ENCODE measurements at regions not wholly inside any gene's neighbourhood (a gene's known extent, or its start where the extent isn't known, plus 50 kb on each side); places are given as distances from the start of the nearest gene placed in this dataset.

- Histone ChIP-seq H3K9me3 (no peaks in the 10 kb centered on the region), H3K27me3 (no peaks in the 10 kb centered on the region), H3K4me1 (peaks cover 14% of the 10 kb centered on the region), H3K27ac (no peak overlapping the region), H3K36me3 (no peaks in the 10 kb centered on the region), H3K4me3 (no peak overlapping the region)
- TF ChIP-seq EP300 (IDR thresholded peaks at IDR 0.05) (no peak), POLR2A (IDR thresholded peaks at IDR 0.05) (no peak), POLR2AphosphoS5 (IDR thresholded peaks at IDR 0.05) (no peak)
- TF ChIP-seq, protein P1, sequence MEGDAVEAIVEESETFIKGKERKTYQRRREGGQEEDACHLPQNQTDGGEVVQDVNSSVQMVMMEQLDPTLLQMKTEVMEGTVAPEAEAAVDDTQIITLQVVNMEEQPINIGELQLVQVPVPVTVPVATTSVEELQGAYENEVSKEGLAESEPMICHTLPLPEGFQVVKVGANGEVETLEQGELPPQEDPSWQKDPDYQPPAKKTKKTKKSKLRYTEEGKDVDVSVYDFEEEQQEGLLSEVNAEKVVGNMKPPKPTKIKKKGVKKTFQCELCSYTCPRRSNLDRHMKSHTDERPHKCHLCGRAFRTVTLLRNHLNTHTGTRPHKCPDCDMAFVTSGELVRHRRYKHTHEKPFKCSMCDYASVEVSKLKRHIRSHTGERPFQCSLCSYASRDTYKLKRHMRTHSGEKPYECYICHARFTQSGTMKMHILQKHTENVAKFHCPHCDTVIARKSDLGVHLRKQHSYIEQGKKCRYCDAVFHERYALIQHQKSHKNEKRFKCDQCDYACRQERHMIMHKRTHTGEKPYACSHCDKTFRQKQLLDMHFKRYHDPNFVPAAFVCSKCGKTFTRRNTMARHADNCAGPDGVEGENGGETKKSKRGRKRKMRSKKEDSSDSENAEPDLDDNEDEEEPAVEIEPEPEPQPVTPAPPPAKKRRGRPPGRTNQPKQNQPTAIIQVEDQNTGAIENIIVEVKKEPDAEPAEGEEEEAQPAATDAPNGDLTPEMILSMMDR (IDR thresholded peaks at IDR 0.05), result no peak
- DNase-seq (ENCODE audit: low spot score in 2 of 2), result no peak
- WGBS, result 37% methylated on average over 8 of the region's 8 CpGs
These were observed 297.4 kb upstream of the ZNF608 start for GRCh38 chr5:125043781-125044391.

GRCh38 chr5:125044491-125045282 lies 298.2 kb upstream of the ZNF608 start:
- no peak for DNase-seq (ENCODE audit: low spot score in 2 of 2)
- Histone ChIP-seq H3K27me3 (no peaks in the 10 kb centered on the region), H3K4me1 (peaks cover 14% of the 10 kb centered on the region), H3K4me3 (no peak overlapping the region), H3K9me3 (no peaks in the 10 kb centered on the region), H3K36me3 (no peaks in the 10 kb centered on the region), H3K27ac (no peak overlapping the region)
- TF ChIP-seq EP300 (IDR thresholded peaks at IDR 0.05) (no peak), POLR2AphosphoS5 (IDR thresholded peaks at IDR 0.05) (no peak)
- 86% methylated on average over 8 of the region's 8 CpGs for WGBS

DNA sequence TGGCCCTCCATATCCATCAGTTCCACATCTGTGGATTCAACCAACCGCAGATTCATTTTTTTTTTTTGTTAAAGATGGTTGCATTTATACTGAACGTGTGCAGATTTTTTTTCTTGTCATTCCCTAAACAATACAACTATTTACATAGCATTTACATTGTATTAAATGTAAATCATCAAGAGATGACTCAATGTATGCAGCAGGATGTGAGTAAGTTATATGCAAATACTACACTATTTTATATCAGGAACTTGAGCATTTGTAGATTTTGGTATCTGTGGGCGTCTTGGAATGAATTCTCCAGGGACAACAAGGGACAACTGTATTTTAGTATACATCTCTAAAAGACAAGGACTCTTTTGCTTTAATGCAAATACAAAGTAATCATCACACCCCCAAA lies 299.2 kb upstream of the ZNF608 start:
- TF ChIP-seq, protein P1 (IDR thresholded peaks at IDR 0.05), result no peak
- no peak for TF ChIP-seq POLR2A (IDR thresholded peaks at IDR 0.05)
- TF ChIP-seq POLR2AphosphoS5 (IDR thresholded peaks at IDR 0.05), result no peak
- TF ChIP-seq EP300 (IDR thresholded peaks at IDR 0.05), result no peak
- Histone ChIP-seq H3K36me3 (no peaks in the 10 kb centered on the region), H3K27me3 (no peaks in the 10 kb centered on the region), H3K4me1 (peaks cover 14% of the 10 kb centered on the region), H3K27ac (no peak overlapping the region), H3K9me3 (no peaks in the 10 kb centered on the region), H3K4me3 (no peak overlapping the region)
- no peak for DNase-seq (ENCODE audit: low spot score in 2 of 2)
- 86% methylated on average over 3 of the region's 3 CpGs for WGBS

GRCh38 chr5:125046838-125047237 lies 300.4 kb upstream of the ZNF608 start:
- Histone ChIP-seq H3K4me3 (no peak overlapping the region), H3K27ac (no peak overlapping the region), H3K4me1 (peaks cover 14% of the 10 kb centered on the region), H3K36me3 (no peaks in the 10 kb centered on the region), H3K27me3 (no peaks in the 10 kb centered on the region), H3K9me3 (no peaks in the 10 kb centered on the region)
- no peak for TF ChIP-seq POLR2AphosphoS5 (IDR thresholded peaks at IDR 0.05)
- no peak for TF ChIP-seq POLR2A (IDR thresholded peaks at IDR 0.05)
- TF ChIP-seq EP300 (IDR thresholded peaks at IDR 0.05), result no peak
- TF ChIP-seq, protein P1 (IDR thresholded peaks at IDR 0.05), result no peak
- DNase-seq (ENCODE audit: low spot score in 2 of 2), result no peak
- 100% methylated on average over 1 of the region's 1 CpG for WGBS

- Histone ChIP-seq H3K4me3 (no peak overlapping the region), H3K27me3 (no peaks in the 10 kb centered on the region), H3K9me3 (no peaks in the 10 kb centered on the region), H3K27ac (no peak overlapping the region), H3K36me3 (no peaks in the 10 kb centered on the region), H3K4me1 (peaks cover 14% of the 10 kb centered on the region)
- no peak for TF ChIP-seq POLR2A (IDR thresholded peaks at IDR 0.05)
- TF ChIP-seq, protein P1 (IDR thresholded peaks at IDR 0.05), result no peak
- TF ChIP-seq POLR2AphosphoS5 (IDR thresholded peaks at IDR 0.05), result no peak
- no peak for TF ChIP-seq EP300 (IDR thresholded peaks at IDR 0.05)
- WGBS, result 98% methylated on average over 3 of the region's 3 CpGs
- no peak for DNase-seq (ENCODE audit: low spot score in 2 of 2)
These were observed 301.4 kb upstream of the ZNF608 start for GRCh38 chr5:125047871-125048270.

Data from suprapubic skin (tissue), 4 donors.